ENCODE measurements at regions not wholly inside any gene's neighbourhood (a gene's known extent, or its start where the extent isn't known, plus 50 kb on each side); places are given as distances from the start of the nearest gene placed in this dataset.

DNA sequence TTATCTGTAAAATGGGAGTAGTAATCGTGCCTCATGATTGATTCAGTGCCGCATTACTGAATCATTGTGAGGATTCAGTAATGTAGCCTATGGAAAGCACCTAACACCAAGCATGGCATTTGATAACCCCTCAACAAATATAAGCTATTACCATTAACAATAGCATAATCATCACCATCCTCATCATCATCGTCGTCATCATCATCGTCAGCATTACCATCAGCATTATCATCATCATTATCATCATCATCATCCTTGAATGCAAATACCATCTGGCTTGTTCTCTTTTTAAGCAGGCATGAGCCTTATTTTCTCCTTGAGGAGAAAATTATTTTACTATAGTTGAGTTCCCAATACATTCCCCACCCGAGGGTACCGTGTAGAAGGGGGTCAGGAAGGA lies 115.4 kb upstream of the PTPRG start:
- H3K9me3 Mint-ChIP-seq = peaks cover 1% of the 10 kb centered on the region
- H3K27ac Mint-ChIP-seq = no peak overlapping the region
- H3K4me1 Mint-ChIP-seq = peaks cover 6% of the 10 kb centered on the region
- Histone ChIP-seq H3K9me3 (ENCODE audit: low read depth) (no peaks in the 10 kb centered on the region), H2AFZ (replicated peaks) (no peak overlapping the region), H3K36me3 (no peaks in the 10 kb centered on the region), H3K4me1 (peaks cover 6% of the 10 kb centered on the region), H3K4me2 (no peak overlapping the region), H3K79me2 (ENCODE audit: low read depth) (no peaks in the 10 kb centered on the region), H3K27ac (no peak overlapping the region), H3F3A (ENCODE audit: low read depth) (no peaks in the 10 kb centered on the region), H4K20me1 (ENCODE audit: low read depth) (no peaks in the 10 kb centered on the region), H3K4me3 (no peak overlapping the region), H3K9ac (no peak overlapping the region), H3K27me3 (no peaks in the 10 kb centered on the region)
- no peak for DNase-seq (ENCODE audit: low spot score)
- H3K36me3 Mint-ChIP-seq = peaks cover 3% of the 10 kb centered on the region
- H3K4me3 Mint-ChIP-seq = no peak overlapping the region
- TF ChIP-seq EZH2 (IDR thresholded peaks at IDR 0.05) (no peak), EZH2phosphoT487 (IDR thresholded peaks at IDR 0.05) (no peak)
- TF ChIP-seq, protein P1, sequence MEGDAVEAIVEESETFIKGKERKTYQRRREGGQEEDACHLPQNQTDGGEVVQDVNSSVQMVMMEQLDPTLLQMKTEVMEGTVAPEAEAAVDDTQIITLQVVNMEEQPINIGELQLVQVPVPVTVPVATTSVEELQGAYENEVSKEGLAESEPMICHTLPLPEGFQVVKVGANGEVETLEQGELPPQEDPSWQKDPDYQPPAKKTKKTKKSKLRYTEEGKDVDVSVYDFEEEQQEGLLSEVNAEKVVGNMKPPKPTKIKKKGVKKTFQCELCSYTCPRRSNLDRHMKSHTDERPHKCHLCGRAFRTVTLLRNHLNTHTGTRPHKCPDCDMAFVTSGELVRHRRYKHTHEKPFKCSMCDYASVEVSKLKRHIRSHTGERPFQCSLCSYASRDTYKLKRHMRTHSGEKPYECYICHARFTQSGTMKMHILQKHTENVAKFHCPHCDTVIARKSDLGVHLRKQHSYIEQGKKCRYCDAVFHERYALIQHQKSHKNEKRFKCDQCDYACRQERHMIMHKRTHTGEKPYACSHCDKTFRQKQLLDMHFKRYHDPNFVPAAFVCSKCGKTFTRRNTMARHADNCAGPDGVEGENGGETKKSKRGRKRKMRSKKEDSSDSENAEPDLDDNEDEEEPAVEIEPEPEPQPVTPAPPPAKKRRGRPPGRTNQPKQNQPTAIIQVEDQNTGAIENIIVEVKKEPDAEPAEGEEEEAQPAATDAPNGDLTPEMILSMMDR (IDR thresholded peaks at IDR 0.05) = no peak
- H3K27me3 Mint-ChIP-seq (ENCODE audit: insufficient read depth, low read depth) = peaks cover 26% of the 10 kb centered on the region

DNA sequence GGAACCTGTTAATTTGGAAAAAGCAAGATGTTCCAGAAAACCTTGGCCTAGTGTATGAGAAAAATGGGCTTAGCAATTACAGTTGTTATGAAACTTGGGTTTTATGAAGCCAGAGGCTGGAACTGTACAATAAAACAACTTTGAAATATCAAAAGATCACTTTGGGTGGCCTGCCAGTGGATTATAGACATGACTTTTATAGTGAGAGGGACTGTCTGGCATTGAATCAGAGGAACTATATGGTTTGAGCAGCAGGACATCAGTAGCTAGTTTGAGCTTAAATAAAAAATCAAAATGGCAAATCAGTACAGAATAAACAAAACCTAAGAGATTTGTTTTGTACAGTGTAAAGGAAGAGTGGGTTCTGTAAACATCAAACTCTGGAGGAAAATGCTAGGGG lies 115.0 kb upstream of the PTPRG start:
- Mint-ChIP-seq H3K4me3 (no peak overlapping the region), H3K27ac (no peak overlapping the region), H3K9me3 (peaks cover 2% of the 10 kb centered on the region), H3K27me3 (ENCODE audit: insufficient read depth, low read depth) (peaks cover 28% of the 10 kb centered on the region), H3K36me3 (peaks cover 3% of the 10 kb centered on the region), H3K4me1 (peaks cover 6% of the 10 kb centered on the region)
- Histone ChIP-seq H3K4me3 (no peak overlapping the region), H3K4me2 (no peak overlapping the region), H3K27ac (no peak overlapping the region), H3K36me3 (no peaks in the 10 kb centered on the region), H3K79me2 (ENCODE audit: low read depth) (no peaks in the 10 kb centered on the region), H3F3A (ENCODE audit: low read depth) (no peaks in the 10 kb centered on the region), H3K27me3 (no peaks in the 10 kb centered on the region), H3K4me1 (peaks cover 6% of the 10 kb centered on the region), H3K9ac (no peak overlapping the region), H3K9me3 (ENCODE audit: low read depth) (no peaks in the 10 kb centered on the region), H4K20me1 (ENCODE audit: low read depth) (no peaks in the 10 kb centered on the region), H2AFZ (replicated peaks) (no peak overlapping the region)
- TF ChIP-seq, protein P1 (IDR thresholded peaks at IDR 0.05) = no peak
- TF ChIP-seq EZH2phosphoT487 (IDR thresholded peaks at IDR 0.05) = no peak
- TF ChIP-seq EZH2 (IDR thresholded peaks at IDR 0.05) = no peak
- DNase-seq (ENCODE audit: low spot score) = no peak

DNA sequence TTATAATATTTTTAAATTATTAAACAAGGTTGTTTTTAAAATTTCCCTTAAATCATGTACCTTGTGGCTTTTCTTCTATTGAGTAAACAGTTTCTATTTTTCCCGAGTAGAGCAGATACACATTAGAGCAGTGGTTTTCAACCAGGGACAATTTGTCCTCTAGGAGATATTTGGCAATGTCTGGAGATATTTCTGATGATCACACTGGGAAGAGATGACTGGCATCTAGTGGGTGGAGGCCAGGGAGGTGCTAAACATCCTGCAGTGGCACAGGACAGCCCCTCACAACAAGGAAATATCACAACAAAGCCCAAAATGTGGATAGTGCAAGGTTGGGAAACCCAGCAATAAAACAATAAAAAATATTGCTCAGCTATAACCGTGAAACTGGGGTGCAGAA lies 113.0 kb upstream of the PTPRG start:
- Histone ChIP-seq H3K79me2 (ENCODE audit: low read depth) (no peaks in the 10 kb centered on the region), H3K36me3 (no peaks in the 10 kb centered on the region), H2AFZ (replicated peaks) (no peak overlapping the region), H4K20me1 (ENCODE audit: low read depth) (peaks cover 2% of the 10 kb centered on the region), H3K27me3 (no peaks in the 10 kb centered on the region), H3F3A (ENCODE audit: low read depth) (peaks cover 6% of the 10 kb centered on the region), H3K27ac (no peak overlapping the region), H3K4me3 (no peak overlapping the region), H3K9me3 (ENCODE audit: low read depth) (no peaks in the 10 kb centered on the region), H3K4me2 (no peak overlapping the region), H3K9ac (no peak overlapping the region), H3K4me1 (peaks cover 13% of the 10 kb centered on the region)
- no peak for DNase-seq (ENCODE audit: low spot score)
- H3K4me3 Mint-ChIP-seq = no peak overlapping the region
- H3K36me3 Mint-ChIP-seq = peaks cover 3% of the 10 kb centered on the region
- TF ChIP-seq EZH2phosphoT487 (IDR thresholded peaks at IDR 0.05) = no peak
- no peak for TF ChIP-seq EZH2 (IDR thresholded peaks at IDR 0.05)
- TF ChIP-seq, protein P1 (IDR thresholded peaks at IDR 0.05) = no peak
- H3K9me3 Mint-ChIP-seq = peaks cover 6% of the 10 kb centered on the region
- H3K27ac Mint-ChIP-seq = no peak overlapping the region
- H3K27me3 Mint-ChIP-seq (ENCODE audit: insufficient read depth, low read depth) = peaks cover 37% of the 10 kb centered on the region
- H3K4me1 Mint-ChIP-seq = peaks cover 14% of the 10 kb centered on the region
